HEK293 (cell line): ENCODE measurements at regions not wholly inside any gene's neighbourhood (a gene's known extent, or its start where the extent isn't known, plus 50 kb on each side); places are given as distances from the start of the nearest gene placed in this dataset.

Experiments
- CTCF ChIA-PET: fragments of 350-600 bp; formaldehyde crosslinking; extraction: SDS; loops from one replicate; lab custom pipeline; 2021; ENCODE audit warnings: antibody characterized with exemption; lab: Yijun Ruan, JAX
- POLR2A ChIA-PET: fragments of 300-600 bp; formaldehyde crosslinking; extraction: SDS; loops from one replicate; lab custom pipeline; 2020; ENCODE audit warnings: antibody characterized with exemption, inconsistent platforms; lab: Yijun Ruan, JAX
- H3K27ac ChIP-seq: fragments of 200-500 bp; sonication (Bioruptor generic); 2 replicates; pipeline ENCODE4 v1.5.1; 2014; ENCODE audit warnings: low read depth, low read length, control low read depth, inconsistent platforms; ENCODE audit errors: extremely low read depth
- H3K36me3 ChIP-seq, 2 experiments: fragments of 200-500 bp in 1 of 2; sonication (Bioruptor generic) in 1 of 2; 1 replicate in 1 of 2; 2 replicates in 1 of 2; pipeline ENCODE4 v1.5.1; 2014 to 2017; ENCODE audit warnings: inconsistent platforms in 2 of 2, low read length in 2 of 2; ENCODE audit not compliant: control insufficient read depth in 2 of 2, insufficient read depth in 1 of 2
- H3K4me1 ChIP-seq: fragments of 200-500 bp; sonication (Bioruptor generic); 2 replicates; pipeline ENCODE4 v1.5.1; 2014; ENCODE audit warnings: mild to moderate bottlenecking, low read length, inconsistent platforms; ENCODE audit not compliant: control insufficient read depth, insufficient read depth
- H3K4me3 ChIP-seq: 2 replicates; pipeline ENCODE4 v1.5.1; 2011; ENCODE audit warnings: low read depth, mild to moderate bottlenecking, control low read depth, low read length, moderate library complexity
- H3K9me3 ChIP-seq: fragments of 200-500 bp; sonication (Bioruptor generic); 2 replicates; pipeline ENCODE4 v1.5.1; 2014; ENCODE audit warnings: low read depth, low read length, inconsistent platforms; ENCODE audit not compliant: control insufficient read depth, insufficient read depth
- KLF7 ChIP-seq: fragments of 450-650 bp; formaldehyde crosslinking; IDR thresholded peaks from 2 replicates; pipeline ENCODE4 v1.5.1; 2016; ENCODE audit warnings: missing biosample characterization, missing genetic modification characterization, borderline replicate concordance
- RBAK ChIP-seq: fragments of 450-650 bp; formaldehyde crosslinking; IDR thresholded peaks from 2 replicates; pipeline ENCODE4 v1.5.1; 2016; ENCODE audit warnings: missing biosample characterization, missing genetic modification characterization
- ZFHX2 ChIP-seq: fragments of 450-650 bp; formaldehyde crosslinking; conservative IDR thresholded peaks from 2 replicates; pipeline ENCODE4 v1.5.1; 2016; ENCODE audit warnings: missing biosample characterization, missing genetic modification characterization
- ZFP41 ChIP-seq: fragments of 450-650 bp; formaldehyde crosslinking; IDR thresholded peaks from 2 replicates; pipeline ENCODE4 v1.5.1; 2016; ENCODE audit warnings: missing biosample characterization, missing genetic modification characterization, borderline replicate concordance
- ZFP69B ChIP-seq: fragments of 450-650 bp; formaldehyde crosslinking; IDR thresholded peaks from 2 replicates; pipeline ENCODE4 v1.5.1; 2016; ENCODE audit warnings: missing biosample characterization, missing genetic modification characterization
- ZIC2 ChIP-seq: fragments of 450-650 bp; formaldehyde crosslinking; IDR thresholded peaks from 2 replicates; pipeline ENCODE4 v1.5.1; 2016; ENCODE audit warnings: missing biosample characterization, missing genetic modification characterization
- ZNF10 ChIP-seq: fragments of 450-650 bp; formaldehyde crosslinking; IDR thresholded peaks from 2 replicates; pipeline ENCODE4 v1.5.1; 2017; ENCODE audit warnings: missing biosample characterization, missing genetic modification characterization
- ZNF155 ChIP-seq: fragments of 450-650 bp; formaldehyde crosslinking; IDR thresholded peaks from 2 replicates; pipeline ENCODE4 v1.5.1; 2016; ENCODE audit warnings: missing biosample characterization, missing genetic modification characterization
- ZNF157 ChIP-seq: fragments of 450-650 bp; formaldehyde crosslinking; IDR thresholded peaks from 2 replicates; pipeline ENCODE4 v1.5.1; 2016; ENCODE audit warnings: missing biosample characterization, missing genetic modification characterization
- ZNF19 ChIP-seq: fragments of 450-650 bp; formaldehyde crosslinking; IDR thresholded peaks from 2 replicates; pipeline ENCODE4; 2016; ENCODE audit warnings: missing biosample characterization, missing genetic modification characterization, low read depth
- ZNF37A ChIP-seq: fragments of 450-650 bp; IDR thresholded peaks from 2 replicates; pipeline ENCODE4 v1.5.1; 2018; ENCODE audit warnings: missing biosample characterization, missing genetic modification characterization
- ZNF548 ChIP-seq: fragments of 450-650 bp; formaldehyde crosslinking; IDR thresholded peaks from 2 replicates; pipeline ENCODE4 v1.5.1; 2016; ENCODE audit warnings: missing biosample characterization, missing genetic modification characterization
- ZNF596 ChIP-seq: fragments of 450-650 bp; IDR thresholded peaks from 2 replicates; pipeline ENCODE4 v1.5.0; 2018; ENCODE audit warnings: missing biosample characterization, mild to moderate bottlenecking, missing genetic modification characterization, moderate library complexity
- ZNF600 ChIP-seq: fragments of 450-650 bp; formaldehyde crosslinking; IDR thresholded peaks from 2 replicates; pipeline ENCODE4 v1.5.1; 2016; ENCODE audit warnings: missing biosample characterization, missing genetic modification characterization
- TF ChIP-seq, protein P1 (sequence below): fragments of 450-650 bp; formaldehyde crosslinking; conservative IDR thresholded peaks from 2 replicates; pipeline ENCODE4 v1.5.1; 2016; ENCODE audit warnings: low read depth, missing biosample characterization, missing genetic modification characterization
- TF ChIP-seq, protein P2 (sequence below): fragments of 450-650 bp; formaldehyde crosslinking; IDR thresholded peaks from 2 replicates; pipeline ENCODE4 v1.5.1; 2016; ENCODE audit warnings: missing biosample characterization, missing genetic modification characterization
- TF ChIP-seq, protein P3 (sequence below): fragments of 450-650 bp; formaldehyde crosslinking; IDR thresholded peaks from 2 replicates; pipeline ENCODE4 v1.5.1; 2016; ENCODE audit warnings: missing biosample characterization, missing genetic modification characterization
- TF ChIP-seq, protein P4 (sequence below): fragments of 450-650 bp; formaldehyde crosslinking; IDR thresholded peaks from 2 replicates; pipeline ENCODE4; 2016; ENCODE audit warnings: missing biosample characterization, missing genetic modification characterization

DNA sequence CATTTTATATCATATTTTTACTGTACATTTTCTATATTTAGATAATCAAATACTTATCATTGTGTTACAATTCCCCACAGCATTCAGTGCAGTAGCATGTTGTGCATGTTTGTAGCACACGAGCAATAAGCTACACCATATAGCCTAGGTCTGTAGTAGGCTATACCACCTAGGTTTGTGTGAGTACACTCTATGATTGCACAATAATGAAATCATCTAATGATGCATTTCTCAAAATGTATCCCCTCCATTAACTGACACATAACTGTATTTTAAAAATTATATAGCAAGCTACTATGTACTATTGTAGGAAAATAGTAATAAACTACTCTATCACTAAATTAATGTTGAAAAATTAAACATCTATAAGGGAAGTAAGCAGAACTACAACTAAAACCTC lies 518.4 kb upstream of the PABPC4L start:
- ChIA-PET CTCF (interaction anchor here (0.8 kb wide), 1 partner anchor 147 kb away, joined by 3 read pairs; no protein-coding TSS in a partner anchor), POLR2A (no interaction called here)
- TF ChIP-seq RBAK (tag by site-specific recombination): no peak
- no peak for TF ChIP-seq ZNF19 (tag by site-specific recombination)
- no peak for TF ChIP-seq ZNF37A (tag by site-specific recombination)
- no peak for TF ChIP-seq ZNF157
- TF ChIP-seq ZIC2: no peak
- H3K4me1 ChIP-seq: no peaks in the 10 kb centered on the region
- no peaks in the 10 kb centered on the region for H3K9me3 ChIP-seq
- no peaks in the 10 kb centered on the region for H3K36me3 ChIP-seq
- H3K4me3 ChIP-seq: no peak overlapping the region
- no peak overlapping the region for H3K27ac ChIP-seq

DNA sequence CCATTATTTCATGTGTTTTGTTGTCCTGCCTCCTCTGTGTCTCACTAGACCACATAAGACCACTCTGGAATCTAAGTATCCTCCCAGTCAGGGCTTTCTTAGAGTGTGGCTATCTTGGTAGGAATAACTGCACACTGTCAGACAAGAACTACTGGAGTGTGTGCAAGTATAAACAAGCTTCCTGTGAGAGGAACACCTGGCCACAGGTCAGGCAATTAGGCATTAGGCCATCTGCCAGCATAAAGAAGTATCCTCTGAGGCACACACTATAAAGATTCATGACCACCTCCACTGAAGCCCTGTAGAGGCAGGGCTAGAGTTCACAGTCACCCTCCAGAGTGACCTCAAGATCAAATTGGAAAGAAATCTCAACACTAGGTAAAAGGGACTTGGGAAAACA lies 507.0 kb upstream of the PABPC4L start:
- H3K27ac ChIP-seq: no peak overlapping the region
- no peaks in the 10 kb centered on the region for H3K36me3 ChIP-seq
- no peaks in the 10 kb centered on the region for H3K9me3 ChIP-seq
- no peaks in the 10 kb centered on the region for H3K4me1 ChIP-seq
- no peak overlapping the region for H3K4me3 ChIP-seq
- ChIA-PET CTCF (no interaction called here), POLR2A (no interaction called here)
- TF ChIP-seq ZNF10 (tag by site-specific recombination): no peak
- TF ChIP-seq ZFP69B (tag by site-specific recombination): no peak
- TF ChIP-seq, protein P1, sequence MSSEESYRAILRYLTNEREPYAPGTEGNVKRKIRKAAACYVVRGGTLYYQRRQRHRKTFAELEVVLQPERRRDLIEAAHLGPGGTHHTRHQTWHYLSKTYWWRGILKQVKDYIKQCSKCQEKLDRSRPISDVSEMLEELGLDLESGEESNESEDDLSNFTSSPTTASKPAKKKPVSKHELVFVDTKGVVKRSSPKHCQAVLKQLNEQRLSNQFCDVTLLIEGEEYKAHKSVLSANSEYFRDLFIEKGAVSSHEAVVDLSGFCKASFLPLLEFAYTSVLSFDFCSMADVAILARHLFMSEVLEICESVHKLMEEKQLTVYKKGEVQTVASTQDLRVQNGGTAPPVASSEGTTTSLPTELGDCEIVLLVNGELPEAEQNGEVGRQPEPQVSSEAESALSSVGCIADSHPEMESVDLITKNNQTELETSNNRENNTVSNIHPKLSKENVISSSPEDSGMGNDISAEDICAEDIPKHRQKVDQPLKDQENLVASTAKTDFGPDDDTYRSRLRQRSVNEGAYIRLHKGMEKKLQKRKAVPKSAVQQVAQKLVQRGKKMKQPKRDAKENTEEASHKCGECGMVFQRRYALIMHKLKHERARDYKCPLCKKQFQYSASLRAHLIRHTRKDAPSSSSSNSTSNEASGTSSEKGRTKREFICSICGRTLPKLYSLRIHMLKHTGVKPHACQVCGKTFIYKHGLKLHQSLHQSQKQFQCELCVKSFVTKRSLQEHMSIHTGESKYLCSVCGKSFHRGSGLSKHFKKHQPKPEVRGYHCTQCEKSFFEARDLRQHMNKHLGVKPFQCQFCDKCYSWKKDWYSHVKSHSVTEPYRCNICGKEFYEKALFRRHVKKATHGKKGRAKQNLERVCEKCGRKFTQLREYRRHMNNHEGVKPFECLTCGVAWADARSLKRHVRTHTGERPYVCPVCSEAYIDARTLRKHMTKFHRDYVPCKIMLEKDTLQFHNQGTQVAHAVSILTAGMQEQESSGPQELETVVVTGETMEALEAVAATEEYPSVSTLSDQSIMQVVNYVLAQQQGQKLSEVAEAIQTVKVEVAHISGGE (tag by site-specific recombination): no peak
- no peak for TF ChIP-seq ZFHX2
- TF ChIP-seq, protein P2, sequence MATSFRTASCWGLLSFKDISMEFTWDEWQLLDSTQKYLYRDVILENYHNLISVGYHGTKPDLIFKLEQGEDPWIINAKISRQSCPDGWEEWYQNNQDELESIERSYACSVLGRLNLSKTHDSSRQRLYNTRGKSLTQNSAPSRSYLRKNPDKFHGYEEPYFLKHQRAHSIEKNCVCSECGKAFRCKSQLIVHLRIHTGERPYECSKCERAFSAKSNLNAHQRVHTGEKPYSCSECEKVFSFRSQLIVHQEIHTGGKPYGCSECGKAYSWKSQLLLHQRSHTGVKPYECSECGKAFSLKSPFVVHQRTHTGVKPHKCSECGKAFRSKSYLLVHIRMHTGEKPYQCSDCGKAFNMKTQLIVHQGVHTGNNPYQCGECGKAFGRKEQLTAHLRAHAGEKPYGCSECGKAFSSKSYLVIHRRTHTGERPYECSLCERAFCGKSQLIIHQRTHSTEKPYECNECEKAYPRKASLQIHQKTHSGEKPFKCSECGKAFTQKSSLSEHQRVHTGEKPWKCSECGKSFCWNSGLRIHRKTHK (tag by site-specific recombination): no peak
- TF ChIP-seq ZNF155: no peak
- no peak for TF ChIP-seq ZFP41
- TF ChIP-seq, protein P3, sequence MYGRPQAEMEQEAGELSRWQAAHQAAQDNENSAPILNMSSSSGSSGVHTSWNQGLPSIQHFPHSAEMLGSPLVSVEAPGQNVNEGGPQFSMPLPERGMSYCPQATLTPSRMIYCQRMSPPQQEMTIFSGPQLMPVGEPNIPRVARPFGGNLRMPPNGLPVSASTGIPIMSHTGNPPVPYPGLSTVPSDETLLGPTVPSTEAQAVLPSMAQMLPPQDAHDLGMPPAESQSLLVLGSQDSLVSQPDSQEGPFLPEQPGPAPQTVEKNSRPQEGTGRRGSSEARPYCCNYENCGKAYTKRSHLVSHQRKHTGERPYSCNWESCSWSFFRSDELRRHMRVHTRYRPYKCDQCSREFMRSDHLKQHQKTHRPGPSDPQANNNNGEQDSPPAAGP: no peak
- TF ChIP-seq ZNF600: no peak
- TF ChIP-seq, protein P4, sequence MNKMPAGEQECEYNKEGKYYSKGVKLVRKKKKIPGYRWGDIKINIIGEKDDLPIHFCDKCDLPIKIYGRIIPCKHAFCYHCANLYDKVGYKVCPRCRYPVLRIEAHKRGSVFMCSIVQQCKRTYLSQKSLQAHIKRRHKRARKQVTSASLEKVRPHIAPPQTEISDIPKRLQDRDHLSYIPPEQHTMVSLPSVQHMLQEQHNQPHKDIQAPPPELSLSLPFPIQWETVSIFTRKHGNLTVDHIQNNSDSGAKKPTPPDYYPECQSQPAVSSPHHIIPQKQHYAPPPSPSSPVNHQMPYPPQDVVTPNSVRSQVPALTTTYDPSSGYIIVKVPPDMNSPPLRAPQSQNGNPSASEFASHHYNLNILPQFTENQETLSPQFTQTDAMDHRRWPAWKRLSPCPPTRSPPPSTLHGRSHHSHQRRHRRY: no peak
- TF ChIP-seq ZNF596 (tag by site-specific recombination): no peak
- TF ChIP-seq KLF7 (tag by site-specific recombination): no peak
- TF ChIP-seq ZNF548 (tag by site-specific recombination): no peak
